SIG-M5 treated with dmso at 0.1 percent for 504 hours (cell line): ENCODE measurements at regions not wholly inside any gene's neighbourhood (a gene's known extent, or its start where the extent isn't known, plus 50 kb on each side); places are given as distances from the start of the nearest gene placed in this dataset.
"Not testable (repeated sequence)": the region's sequence is repeated elsewhere in the genome, so short reads cannot be mapped to it uniquely, and the experiment has no call there.

ENCODE experiments used
- DNase-seq: peaks from one replicate; lab custom pipeline; 2025; ENCODE audit not compliant: unreplicated experiment; lab: John Stamatoyannopoulos, UW

DNA sequence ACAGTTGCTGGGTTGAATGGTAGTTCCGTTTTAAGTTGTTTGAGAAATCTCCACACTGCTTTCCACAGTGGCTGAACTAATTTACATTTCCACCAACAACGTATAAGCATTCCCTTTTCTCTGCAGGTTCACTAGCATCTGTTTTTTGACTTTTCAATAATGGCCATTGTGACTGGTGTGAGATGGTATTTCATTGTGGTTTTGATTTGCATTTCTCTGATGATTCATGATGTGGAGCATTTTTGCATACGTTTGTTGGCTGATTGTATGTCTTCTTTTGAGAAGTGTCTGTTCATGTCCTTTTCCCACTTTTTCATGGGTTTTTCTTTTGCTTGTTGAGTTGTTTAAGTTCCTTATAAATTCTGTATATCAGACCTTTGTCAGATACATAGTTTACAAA, 150.2 kb upstream of the MAP3K1 start:
- not testable (repeated sequence) for DNase-seq

DNA sequence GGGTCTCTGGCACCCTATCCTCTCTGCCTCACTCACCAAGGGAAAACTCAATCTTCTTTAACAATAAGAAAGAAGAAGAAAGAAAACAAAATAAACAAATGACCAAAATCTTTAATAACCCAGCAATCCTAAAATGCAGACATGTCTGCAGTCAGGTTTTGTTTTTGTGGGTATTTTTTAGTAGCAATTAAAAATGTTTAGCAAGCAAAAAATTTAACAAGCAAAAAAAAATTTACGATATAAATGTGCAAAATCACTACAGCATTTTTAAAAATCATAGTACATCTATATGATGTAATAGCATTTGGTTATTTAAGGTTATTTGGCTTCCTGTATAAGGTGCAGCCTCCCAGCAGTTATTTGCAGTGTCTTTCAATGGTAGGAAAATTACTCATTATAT, 151.3 kb upstream of the MAP3K1 start:
- DNase-seq: no peak

GRCh38 chr5:56663523-56663922, 151.8 kb upstream of the MAP3K1 start:
- DNase-seq: no peak

GRCh38 chr5:56662893-56663292, 152.5 kb upstream of the MAP3K1 start:
- no peak for DNase-seq

GRCh38 chr5:56659971-56660370, 155.4 kb upstream of the MAP3K1 start:
- no peak for DNase-seq

GRCh38 chr5:56658972-56659371, 156.4 kb upstream of the MAP3K1 start:
- no peak for DNase-seq

DNA sequence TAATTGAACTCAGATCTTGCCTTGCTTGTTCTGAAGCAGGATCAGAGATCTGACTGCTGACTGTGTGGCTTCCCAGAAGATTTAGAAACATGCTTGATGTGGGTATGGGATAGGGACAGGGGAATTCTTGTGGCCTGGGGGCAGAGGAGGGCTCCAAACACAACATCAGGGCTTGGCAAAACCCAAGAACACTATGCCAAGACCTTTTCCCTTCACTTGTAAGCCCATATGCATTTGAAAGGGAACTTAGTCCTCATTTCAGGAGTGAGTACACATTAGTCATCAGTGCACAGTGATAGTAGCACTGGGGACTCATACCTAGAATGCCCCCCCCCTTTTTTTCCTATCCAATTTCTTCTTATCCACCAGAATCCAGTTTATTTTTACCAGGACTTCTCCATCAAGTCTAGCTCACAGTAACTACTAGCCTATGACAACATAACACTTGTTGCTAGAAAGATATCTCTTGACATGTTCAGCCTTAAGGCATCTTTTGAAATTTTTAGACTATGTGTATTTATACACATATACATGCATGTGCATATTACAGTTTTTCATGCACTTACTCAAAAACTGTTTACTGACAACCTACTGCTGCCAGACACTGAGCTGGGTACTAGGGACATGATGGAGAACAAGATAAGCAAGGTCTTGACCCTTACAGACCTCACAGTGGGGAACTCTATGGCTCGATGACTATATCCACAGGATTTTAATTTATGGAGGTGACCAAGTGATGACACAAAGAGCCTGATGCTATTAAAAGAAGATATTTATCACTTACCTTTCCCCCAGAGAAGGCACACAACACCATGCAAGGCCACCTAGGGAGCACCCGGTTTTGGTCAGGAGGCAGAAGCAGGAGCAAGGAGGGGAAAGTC, 158.3 kb upstream of the MAP3K1 start:
- DNase-seq: no peak

DNA sequence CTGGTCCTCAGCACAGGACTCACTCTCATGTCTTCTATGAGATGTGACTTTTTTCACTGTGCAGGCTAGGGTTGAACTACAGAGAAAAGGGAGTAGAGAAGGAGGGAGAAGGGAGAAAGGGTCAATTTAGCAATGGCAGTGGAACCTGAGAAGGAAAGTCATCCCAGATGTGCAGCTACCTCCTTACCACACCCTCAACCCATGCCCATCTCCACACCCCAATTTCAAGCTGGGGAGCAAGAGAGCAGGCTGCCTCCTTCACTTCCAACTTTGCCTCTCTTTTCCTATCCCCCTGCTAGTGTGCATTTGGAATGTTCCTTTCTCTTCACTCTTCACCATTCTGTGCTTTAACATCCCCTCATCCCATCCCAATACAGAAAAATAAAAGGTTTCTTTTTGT, 163.5 kb upstream of the MAP3K1 start:
- DNase-seq: no peak

DNA sequence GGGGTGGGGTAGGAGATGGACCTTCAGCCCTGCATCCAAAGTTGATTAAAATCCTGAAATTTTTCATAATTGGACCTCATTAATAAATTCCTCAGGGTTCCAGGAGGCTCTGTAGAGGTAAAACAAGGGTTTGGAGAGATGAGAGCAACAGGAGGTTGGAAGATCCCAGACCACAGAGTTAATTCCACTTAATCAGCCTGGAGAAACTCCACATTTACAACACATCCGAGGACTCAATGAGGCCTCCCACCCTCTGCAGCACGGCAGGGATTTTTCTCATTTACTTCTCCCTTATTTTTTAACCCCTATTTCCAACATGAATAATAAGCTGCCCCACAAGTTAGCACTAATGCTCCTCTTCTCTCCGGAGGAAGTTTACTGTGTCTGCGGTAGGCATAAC, 165.0 kb upstream of the MAP3K1 start:
- DNase-seq: no peak

DNA sequence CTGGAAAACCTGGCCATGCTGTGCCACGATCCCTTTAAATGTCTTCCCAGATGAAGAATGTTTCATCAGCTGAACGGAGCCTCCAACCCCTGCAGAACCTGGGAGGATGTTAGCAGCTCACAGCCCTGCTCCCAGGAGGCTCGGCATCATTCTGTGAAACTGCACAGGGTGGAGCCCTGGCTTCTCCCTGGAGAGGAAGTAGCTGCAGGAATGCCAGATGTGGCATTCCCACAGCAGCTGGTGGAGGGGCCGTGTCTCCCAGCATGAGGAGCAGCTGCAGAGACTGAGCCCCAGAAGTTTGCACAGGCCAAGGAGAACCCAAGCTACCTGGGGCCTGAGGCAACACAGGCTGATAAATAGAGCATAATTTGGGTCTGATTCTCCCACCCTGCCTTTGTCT, 165.8 kb upstream of the MAP3K1 start:
- no peak for DNase-seq

DNA sequence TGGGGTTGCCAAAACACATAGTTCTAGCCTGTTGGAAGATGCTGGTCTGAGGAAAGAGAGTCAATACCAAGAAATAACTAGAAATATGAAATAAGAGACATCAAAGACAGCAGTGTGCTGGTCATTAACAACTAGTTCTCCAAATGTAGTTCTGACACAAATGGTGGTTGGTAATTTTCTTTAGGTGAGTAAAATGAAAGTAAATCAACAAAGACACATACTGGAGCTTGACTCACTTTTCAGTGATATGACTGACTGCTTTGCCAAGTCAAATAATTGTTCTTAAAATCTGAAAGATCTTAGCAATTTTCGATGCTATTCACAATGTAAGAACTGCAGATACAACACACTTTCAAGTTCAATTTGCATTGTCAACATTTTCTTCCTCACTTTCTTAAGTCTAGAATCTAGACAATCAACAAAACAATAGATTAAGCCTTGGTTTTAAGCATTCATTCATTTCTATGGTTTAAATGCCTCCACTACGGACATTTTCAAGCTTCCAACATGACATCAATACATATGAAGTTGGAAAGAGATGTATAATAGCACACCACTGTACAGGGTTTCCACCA, 166.8 kb upstream of the MAP3K1 start:
- DNase-seq: no peak

DNA sequence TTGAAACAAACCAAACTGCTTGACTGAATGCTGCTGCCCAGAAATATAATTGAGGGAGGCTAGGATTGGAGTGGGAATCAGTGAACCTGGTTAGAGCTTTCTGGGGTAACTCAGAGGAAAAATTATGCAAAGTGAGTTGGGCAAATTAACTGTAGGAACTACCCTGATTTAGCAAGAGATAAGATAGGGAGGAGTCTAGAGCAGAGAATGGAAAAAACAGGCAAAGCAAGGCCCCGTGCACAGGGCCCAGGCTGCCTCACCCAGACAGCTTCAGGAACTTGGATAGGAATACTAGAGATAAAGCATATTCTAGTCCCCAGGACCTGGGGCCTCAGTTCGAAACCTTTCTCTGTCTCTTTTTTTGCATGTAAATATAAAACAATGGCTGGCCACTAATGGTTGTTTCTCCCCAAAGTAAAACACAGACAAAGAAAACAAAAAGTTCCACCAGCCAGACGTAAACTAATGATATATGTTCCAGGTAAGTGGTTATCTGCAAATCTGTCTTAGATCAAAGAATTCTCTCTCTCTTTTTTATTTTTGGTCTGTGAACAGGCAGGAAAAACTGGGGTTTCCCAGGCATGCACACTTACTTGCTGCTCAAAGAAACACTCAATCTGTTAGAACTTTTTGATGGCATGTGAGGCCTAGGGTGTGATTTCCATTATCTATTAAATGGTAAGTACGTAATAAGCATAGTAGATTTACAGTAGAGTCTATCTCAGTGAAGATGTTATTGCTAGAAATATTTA, 168.1 kb upstream of the MAP3K1 start:
- no peak for DNase-seq

- DNase-seq: no peak
These were observed 173.6 kb upstream of the MAP3K1 start for GRCh38 chr5:56641635-56642260.

- DNase-seq: peak; percentile 78
These were observed 174.5 kb upstream of the MAP3K1 start for GRCh38 chr5:56640763-56641406.

GRCh38 chr5:56639476-56639875, 175.9 kb upstream of the MAP3K1 start:
- no peak for DNase-seq

- no peak for DNase-seq
These were observed 176.5 kb upstream of the MAP3K1 start for GRCh38 chr5:56638768-56639238.

DNA sequence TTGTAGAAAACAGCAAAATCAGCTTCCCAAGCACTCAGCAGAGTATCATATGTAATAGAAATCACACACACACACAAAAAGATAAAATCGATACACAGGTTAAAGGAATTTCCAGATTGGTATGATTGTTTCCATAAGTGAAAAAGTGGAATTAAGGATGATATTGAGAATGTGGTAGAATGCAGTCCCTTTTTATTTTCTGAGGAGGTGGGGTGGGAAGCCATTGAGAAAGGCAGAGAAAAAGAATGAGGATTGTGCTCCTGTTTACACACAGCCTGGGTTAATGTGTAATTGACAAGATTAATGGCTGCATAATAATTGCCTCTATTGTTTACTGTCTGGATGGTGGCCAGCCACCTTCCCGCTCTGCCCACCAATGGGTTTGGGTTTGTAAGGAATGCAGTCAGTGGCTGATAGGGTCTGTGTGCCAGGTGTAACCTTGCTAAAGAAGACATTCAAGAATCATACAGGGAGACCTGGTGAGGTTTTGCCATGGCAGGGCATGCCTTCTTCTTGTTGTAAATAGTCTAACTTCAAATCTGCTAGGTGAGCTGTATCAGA, 177.2 kb upstream of the MAP3K1 start:
- DNase-seq: no peak

- no peak for DNase-seq
These were observed 177.9 kb upstream of the MAP3K1 start for GRCh38 chr5:56637321-56637920.

DNA sequence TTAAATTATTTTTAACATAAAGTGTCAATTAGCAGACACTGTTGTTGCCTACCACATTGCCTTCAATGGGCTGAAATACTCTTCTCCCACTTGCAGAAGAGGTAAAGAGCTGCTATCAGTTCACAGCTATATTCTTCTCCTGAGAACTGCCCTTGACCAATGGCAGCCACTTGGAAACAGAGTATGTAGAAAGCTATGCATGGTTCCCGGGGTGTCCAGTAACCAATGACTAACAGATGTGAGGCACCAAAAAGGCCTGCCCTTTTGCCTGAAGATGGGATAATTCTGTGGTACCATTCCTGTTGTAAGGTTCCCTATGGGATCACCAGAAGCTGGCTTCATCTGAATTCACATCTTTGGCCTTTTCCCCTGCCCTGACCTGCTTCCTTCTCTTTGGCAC, 181.4 kb upstream of the MAP3K1 start:
- DNase-seq: no peak

DNA sequence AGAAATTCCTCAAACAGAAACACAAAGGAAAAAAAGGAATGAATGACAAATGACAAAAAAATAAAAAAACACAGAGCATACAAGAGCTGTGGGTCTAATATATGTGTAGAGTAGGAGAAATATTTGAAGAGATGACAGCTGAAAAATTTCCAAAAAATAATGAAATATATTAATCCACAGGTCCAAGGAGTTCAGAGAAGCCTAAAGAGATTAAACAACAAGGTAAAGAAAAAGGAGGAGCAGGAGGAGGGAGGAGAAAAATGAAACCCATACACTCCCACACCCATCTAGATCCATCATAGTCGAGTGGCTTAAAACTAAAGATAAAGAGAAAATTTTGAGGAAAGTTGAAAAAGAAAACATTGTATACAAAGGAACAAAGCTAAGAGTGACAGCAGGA, 182.4 kb upstream of the MAP3K1 start:
- no peak for DNase-seq
